ENCODE measurements at regions not wholly inside any gene's neighbourhood (a gene's known extent, or its start where the extent isn't known, plus 50 kb on each side); places are given as distances from the start of the nearest gene placed in this dataset.

- no peak overlapping the region for H3K4me3 ChIP-seq
- TF ChIP-seq CTCF (IDR thresholded peaks at IDR 0.05) = no peak
- no peak for DNase-seq (ENCODE audit: low spot score)
- H3K27ac ChIP-seq = no peak overlapping the region
Observed at GRCh38 chr12:91357381-91357780, 174.8 kb upstream of the DCN start.

- TF ChIP-seq CTCF (IDR thresholded peaks at IDR 0.05) = no peak
- no peak overlapping the region for H3K27ac ChIP-seq
- no peak overlapping the region for H3K4me3 ChIP-seq
- no peak for DNase-seq (ENCODE audit: low spot score)
Observed at GRCh38 chr12:91356405-91356804, 173.8 kb upstream of the DCN start.

GRCh38 chr12:91355150-91356006 lies 172.8 kb upstream of the DCN start:
- DNase-seq (ENCODE audit: low spot score) = peak; percentile 74
- TF ChIP-seq CTCF (IDR thresholded peaks at IDR 0.05) = peak; percentile 92

GRCh38 chr12:91353266-91353665 lies 170.6 kb upstream of the DCN start:
- H3K4me3 ChIP-seq = no peak overlapping the region
- H3K27ac ChIP-seq = no peak overlapping the region
- TF ChIP-seq CTCF (IDR thresholded peaks at IDR 0.05) = no peak
- DNase-seq (ENCODE audit: low spot score) = no peak

More at GRCh38 chr12:91355150-91356006, 172.8 kb upstream of the DCN start:
- no peak overlapping the region for H3K4me3 ChIP-seq
- H3K27ac ChIP-seq = no peak overlapping the region

GRCh38 chr12:91349476-91349875 lies 166.9 kb upstream of the DCN start:
- DNase-seq (ENCODE audit: low spot score) = no peak
- H3K27ac ChIP-seq = no peak overlapping the region
- TF ChIP-seq CTCF (IDR thresholded peaks at IDR 0.05) = no peak
- H3K4me3 ChIP-seq = no peak overlapping the region

- Histone ChIP-seq H3K27ac (no peak overlapping the region), H3K4me3 (no peak overlapping the region)
- no peak for DNase-seq (ENCODE audit: low spot score)
- no peak for TF ChIP-seq CTCF (IDR thresholded peaks at IDR 0.05)
Observed at GRCh38 chr12:91347481-91348214, 165.0 kb upstream of the DCN start.
